ENCODE measurements at regions not wholly inside any gene's neighbourhood (a gene's known extent, or its start where the extent isn't known, plus 50 kb on each side); places are given as distances from the start of the nearest gene placed in this dataset.
"Not testable (repeated sequence)": the region's sequence is repeated elsewhere in the genome, so short reads cannot be mapped to it uniquely, and the experiment has no call there.

- no peak for DNase-seq (ENCODE audit: low spot score)
Observed at GRCh38 chr2:81073412-81073811, 768.9 kb upstream of the LRRTM1 start.

GRCh38 chr2:81068144-81068543 lies 763.6 kb upstream of the LRRTM1 start:
- DNase-seq (ENCODE audit: low spot score), result no peak

DNA sequence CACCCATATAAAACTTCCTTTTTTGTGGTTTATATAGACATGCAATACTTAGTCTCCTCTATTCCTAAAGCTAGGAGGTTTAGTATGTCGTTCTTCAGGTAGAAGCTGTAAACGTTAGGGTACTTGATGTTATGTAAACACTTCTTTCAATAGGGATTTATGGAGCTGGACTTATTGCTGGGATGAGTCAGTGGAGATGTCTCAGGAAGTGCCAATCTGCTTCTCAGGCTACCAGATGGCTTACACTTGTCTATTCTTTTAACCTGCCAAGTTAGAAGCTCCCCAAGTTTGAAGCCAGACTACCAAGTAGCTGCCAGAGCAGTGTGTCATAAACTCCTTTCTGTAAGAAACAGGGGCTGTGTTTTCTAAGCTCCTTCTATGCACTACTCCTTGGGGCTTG lies 756.5 kb upstream of the LRRTM1 start:
- no peak for DNase-seq (ENCODE audit: low spot score)

DNA sequence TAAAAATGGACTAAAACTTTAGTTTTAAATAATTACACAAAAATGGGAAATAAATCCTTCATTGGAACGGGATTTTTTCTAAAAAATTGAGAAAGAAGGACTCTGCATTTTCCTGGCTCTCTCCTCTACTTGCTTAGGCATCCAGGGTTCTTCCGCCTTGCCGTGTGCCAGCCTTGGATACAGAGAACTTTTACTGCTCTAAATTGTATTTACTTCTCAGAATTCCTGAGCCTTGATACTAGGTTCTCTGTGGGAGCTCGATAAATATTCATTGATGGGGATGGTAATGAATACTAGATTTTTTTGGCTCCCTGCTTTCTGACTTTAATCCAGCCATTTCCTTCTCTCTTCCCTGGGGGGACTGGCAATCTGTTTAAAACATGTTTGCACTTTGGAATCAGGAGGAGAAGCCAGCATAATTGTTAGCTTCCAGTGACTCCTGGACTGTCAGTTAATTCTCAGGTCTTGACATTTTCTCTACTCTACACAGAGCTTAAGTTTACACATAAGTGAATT lies 746.1 kb upstream of the LRRTM1 start:
- no peak for DNase-seq (ENCODE audit: low spot score)

DNA sequence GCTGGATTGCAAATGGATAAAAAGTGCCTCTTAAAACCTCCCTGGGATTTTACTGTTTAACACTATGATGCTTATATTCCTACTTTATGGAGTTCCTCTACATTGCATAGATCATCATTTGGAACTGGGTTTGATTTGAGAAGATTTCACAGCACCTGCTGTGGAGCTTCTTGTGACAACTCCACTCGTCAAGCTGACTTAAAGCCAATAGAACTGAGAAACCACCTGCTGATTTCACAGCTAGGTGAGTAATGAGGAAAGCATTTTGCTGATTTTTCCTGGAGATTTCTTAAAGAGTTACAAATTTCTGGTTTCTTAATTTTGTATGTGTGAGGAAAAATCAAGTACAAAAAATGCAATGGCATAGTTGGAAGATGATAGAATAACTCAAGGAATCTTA lies 739.1 kb upstream of the LRRTM1 start:
- DNase-seq (ENCODE audit: low spot score), result no peak

DNA sequence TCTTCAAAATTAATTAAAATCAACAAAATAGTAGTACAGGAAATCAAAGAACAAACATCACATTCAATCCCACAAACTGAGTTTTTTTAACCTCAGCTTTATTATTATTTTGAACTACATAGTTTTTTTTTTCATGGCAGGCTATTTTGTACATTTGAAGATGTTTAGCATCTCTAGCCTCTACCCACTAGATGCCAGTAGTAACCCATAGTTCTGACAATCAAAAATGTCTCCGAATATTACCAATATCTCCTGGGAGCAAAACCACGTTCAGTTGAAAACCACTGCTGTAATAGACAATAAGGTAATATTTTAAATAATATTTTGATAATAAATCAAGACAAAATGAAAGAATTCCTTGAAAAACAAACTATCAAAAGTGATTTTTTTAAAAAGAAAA lies 702.6 kb upstream of the LRRTM1 start:
- no peak for DNase-seq (ENCODE audit: low spot score)

- no peak for DNase-seq (ENCODE audit: low spot score)
Observed at GRCh38 chr2:81002906-81003305, 698.4 kb upstream of the LRRTM1 start.

- no peak for DNase-seq (ENCODE audit: low spot score)
Observed at GRCh38 chr2:80987466-80987865, 682.9 kb upstream of the LRRTM1 start.

DNA sequence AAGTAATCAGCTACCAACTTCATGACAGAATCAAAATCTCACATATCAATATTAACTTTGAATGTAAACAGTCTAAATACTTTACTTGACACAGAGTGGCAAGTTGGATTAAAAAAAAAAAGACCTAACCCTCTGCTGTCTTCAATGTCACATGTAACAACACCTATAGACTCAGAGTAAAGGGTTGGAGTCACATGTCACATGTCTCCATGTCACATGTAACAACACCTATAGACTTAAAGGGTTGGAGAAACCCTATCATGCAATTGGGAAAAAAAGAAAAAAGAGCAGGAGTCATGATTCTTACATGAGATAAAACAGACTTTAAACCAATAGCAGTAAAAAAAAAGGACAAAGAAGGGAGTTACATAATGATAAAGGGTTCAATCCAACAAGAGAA lies 665.3 kb upstream of the LRRTM1 start:
- DNase-seq (ENCODE audit: low spot score), result no peak

DNA sequence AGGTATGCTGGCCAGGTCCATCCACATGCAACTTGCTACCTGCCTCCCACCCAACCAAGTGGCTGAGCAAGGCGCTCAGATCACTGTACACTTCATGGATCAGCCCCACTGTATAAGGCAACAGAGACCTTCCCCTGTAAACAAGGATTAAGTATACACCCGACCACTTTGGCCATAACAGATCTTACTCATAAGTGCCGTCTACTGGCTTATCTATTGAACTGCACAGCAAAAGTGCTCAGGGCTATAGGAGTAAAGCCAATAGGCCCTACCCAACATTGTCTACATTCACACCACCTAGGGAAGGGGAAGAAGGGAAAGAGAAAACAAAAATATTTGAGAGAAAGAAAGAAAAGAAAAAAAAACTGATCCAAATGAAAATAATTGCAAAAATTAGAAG lies 663.9 kb upstream of the LRRTM1 start:
- no peak for DNase-seq (ENCODE audit: low spot score)

GRCh38 chr2:80947601-80948130 lies 643.1 kb upstream of the LRRTM1 start:
- no peak for DNase-seq (ENCODE audit: low spot score)

DNA sequence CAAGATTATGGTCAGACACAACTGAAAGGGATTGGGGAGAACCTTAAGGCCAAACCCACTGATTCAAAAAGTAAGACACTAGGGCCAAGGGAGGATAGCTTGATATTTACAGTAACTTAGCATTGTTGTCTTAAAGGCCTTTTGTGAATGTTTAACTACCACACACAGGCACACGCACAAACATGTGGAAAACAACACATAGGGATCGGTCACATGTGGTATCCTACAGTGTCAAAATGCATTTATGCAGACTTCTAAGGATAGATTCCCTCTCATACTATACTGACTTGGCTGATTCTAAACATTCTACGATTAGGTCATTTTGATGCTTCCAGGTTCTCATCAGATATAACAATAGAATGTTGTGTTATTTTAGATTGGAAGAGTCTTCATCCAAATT lies 638.9 kb upstream of the LRRTM1 start:
- no peak for DNase-seq (ENCODE audit: low spot score)

DNA sequence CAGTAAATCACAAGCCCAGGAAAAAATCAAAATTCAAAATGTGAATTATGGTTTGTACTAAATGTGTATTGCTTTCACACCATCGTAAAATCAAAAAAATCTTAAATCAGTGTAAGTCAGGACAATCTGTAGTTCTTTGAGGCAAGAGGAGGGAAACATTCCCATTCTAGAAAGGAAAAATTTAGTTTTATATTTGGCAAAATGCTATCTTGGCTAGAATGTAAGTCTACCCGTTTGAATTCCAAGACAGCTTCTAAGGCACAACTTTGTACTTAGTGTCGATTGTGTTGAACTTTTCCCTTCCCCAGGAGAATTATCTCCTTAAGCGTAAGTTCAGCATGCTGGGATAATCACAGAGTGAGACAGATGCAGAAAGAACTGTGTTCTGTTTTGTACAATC lies 638.2 kb upstream of the LRRTM1 start:
- DNase-seq (ENCODE audit: low spot score), result no peak

- DNase-seq (ENCODE audit: low spot score), result no peak
Observed at GRCh38 chr2:80938463-80938862, 633.9 kb upstream of the LRRTM1 start.

DNA sequence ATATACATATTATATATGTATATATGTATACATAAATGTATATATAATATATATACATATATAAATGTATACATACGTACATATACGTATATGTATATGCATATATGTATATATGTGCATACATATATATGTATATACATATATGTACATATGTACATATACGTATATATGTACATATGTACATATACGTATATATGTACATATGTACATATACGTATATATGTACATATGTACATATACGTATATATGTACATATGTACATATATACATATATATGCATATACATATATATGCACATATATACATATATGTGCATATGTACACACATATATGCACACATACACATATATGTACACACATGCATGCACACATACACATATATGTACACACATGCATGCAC lies 627.3 kb upstream of the LRRTM1 start:
- not testable (repeated sequence) for DNase-seq (ENCODE audit: low spot score)

GRCh38 chr2:80930777-80931176 lies 626.2 kb upstream of the LRRTM1 start:
- DNase-seq (ENCODE audit: low spot score), result no peak

DNA sequence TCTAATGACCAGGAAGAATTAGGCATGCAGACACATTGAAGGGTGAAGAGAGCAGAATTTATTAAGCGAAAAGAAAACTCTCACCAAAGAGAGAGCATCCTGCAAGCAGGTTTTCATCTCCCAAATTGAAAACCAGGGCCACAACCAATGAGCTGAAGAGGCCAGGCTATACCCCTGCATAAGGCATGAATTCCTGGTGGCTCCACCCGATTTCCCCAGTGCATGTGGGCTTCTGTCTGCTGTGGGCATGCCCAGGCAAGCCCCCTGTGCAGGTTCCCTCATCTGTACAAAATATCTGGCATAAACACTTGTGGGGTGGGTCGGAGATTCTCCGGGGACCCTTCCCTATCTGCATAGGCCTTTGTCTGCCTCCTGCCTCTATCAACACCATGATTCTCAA lies 621.6 kb upstream of the LRRTM1 start:
- DNase-seq (ENCODE audit: low spot score), result no peak

- DNase-seq (ENCODE audit: low spot score), result no peak
Observed at GRCh38 chr2:80896576-80896975, 592.0 kb upstream of the LRRTM1 start.

GRCh38 chr2:80894486-80894885 lies 589.9 kb upstream of the LRRTM1 start:
- DNase-seq (ENCODE audit: low spot score), result no peak

GRCh38 chr2:80893711-80894110 lies 589.2 kb upstream of the LRRTM1 start:
- no peak for DNase-seq (ENCODE audit: low spot score)

GRCh38 chr2:80889009-80889408 lies 584.5 kb upstream of the LRRTM1 start:
- DNase-seq (ENCODE audit: low spot score), result no peak

DNA sequence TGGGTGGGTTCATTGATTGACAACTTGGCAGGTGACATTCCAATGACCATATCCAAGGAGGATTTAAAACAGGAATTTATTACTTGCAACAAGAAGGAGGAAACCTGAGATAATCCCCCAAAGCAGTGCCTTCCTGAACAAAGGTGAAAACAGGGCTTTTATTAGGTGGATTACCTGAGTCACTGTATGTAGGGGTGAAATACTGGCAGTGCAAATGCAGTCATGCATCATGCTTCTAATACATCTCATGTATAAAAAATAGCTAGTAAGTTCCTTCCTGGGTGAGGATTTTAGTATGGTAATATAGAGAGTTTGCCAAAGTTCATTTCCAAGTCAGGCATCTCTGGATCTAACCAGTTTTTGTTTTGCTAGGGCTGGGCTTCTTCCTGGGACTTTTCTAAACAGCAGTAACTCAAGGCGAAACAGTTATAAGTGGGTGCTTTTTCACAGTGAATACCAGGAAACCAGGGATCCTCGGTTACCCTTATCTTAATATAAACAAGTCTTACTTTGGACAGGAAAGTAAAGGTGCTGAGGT lies 583.4 kb upstream of the LRRTM1 start:
- DNase-seq (ENCODE audit: low spot score), result no peak

GRCh38 chr2:80874374-80874773 lies 569.8 kb upstream of the LRRTM1 start:
- no peak for DNase-seq (ENCODE audit: low spot score)

- no peak for DNase-seq (ENCODE audit: low spot score)
Observed at GRCh38 chr2:80869858-80870438, 565.4 kb upstream of the LRRTM1 start.

Measured in ureter (tissue), 1 donor.